Right renal cortex interstitium (tissue), 3 donors: ENCODE measurements at regions not wholly inside any gene's neighbourhood (a gene's known extent, or its start where the extent isn't known, plus 50 kb on each side); places are given as distances from the start of the nearest gene placed in this dataset.
A peak's percentile ranks its signal among the peaks of the same experiment; 100 is the strongest.

ENCODE experiments used
- DNase-seq, 3 donors: peaks; one replicate each; pipeline ENCODE4 v3.0.0-alpha.2; 2013; ENCODE audit warnings: low read depth in 3 of 3, low spot score in 2 of 3

- DNase-seq, result no peak
These were observed 344.3 kb upstream of the ARRDC3 start for GRCh38 chr5:91727463-91727862.

DNA sequence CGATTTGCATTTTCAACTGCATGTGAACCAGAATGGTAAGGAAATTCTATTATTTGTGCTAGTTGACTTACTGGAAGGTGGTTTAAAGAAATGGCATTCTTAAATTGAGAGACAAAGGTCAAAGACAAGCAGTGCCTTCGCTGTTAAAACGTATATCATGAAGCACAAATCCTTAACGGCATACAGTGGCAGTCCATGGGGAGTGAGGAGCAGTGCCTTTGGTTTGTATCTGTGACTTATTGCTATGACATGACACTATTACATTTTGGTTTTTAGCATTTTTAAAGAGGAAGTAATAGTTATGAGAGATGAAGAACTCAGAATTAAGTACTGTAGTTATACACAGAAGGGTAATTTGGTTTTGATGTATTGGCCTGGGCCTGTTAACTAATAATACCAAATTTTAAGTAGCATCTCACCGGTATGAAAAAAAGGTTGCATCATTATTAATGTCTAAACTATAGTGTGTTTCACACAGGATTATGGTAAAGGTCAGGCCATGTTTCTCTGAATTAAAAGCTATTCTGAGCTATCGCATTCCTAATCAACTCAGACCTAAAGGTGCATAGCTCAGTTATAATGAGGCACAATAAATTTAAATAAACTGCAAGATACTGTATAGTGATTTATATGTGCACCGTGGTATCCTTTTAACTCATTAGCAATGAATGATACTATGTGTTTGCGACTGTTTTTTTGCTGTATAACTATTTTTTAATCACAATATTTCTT lies 339.8 kb upstream of the ARRDC3 start:
- DNase-seq, result no peak

- no peak for DNase-seq
These were observed 329.6 kb upstream of the ARRDC3 start for GRCh38 chr5:91712718-91713117.

DNA sequence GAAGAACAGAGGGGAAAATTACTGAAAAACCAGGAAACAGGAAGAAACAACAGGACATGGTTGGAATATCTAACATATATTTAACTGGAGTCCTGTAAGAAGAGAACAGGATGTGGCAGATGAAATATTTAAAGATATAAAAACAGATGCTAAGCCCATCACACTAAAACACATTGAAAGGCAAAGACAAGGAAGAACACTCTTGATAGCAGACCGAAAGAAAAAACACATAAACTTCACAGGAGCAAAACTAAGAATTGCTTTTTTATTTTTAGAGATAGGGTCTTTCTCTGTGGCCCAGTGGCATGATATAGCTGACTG lies 324.4 kb upstream of the ARRDC3 start:
- no peak for DNase-seq

GRCh38 chr5:91706785-91707520 lies 323.8 kb upstream of the ARRDC3 start:
- no peak for DNase-seq

- no peak for DNase-seq
These were observed 320.0 kb upstream of the ARRDC3 start for GRCh38 chr5:91703128-91703527.

GRCh38 chr5:91699429-91699828 lies 316.3 kb upstream of the ARRDC3 start:
- no peak for DNase-seq

- DNase-seq, result no peak
These were observed 308.5 kb upstream of the ARRDC3 start for GRCh38 chr5:91691592-91691991.

DNA sequence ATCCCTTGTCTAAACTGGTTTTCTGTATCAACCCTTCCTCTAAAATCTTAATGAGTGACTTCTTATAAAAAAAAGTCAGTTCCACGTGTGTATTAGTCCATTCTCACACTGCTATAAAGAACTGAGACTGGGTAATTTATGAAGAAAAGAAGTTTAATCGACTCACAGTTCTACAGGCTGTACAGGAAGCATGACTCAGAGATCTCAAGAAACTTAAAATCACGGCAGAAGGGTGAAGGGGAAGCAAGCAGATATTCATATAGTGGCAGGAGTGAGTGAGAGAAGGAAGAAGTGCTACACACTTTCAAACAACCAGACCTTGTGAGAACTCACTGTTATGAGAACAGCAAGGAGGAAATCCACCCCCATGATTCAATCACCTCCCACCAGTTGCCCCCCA lies 307.8 kb upstream of the ARRDC3 start:
- DNase-seq, result no peak

- DNase-seq, result no peak
These were observed 304.3 kb upstream of the ARRDC3 start for GRCh38 chr5:91687430-91687829.

DNA sequence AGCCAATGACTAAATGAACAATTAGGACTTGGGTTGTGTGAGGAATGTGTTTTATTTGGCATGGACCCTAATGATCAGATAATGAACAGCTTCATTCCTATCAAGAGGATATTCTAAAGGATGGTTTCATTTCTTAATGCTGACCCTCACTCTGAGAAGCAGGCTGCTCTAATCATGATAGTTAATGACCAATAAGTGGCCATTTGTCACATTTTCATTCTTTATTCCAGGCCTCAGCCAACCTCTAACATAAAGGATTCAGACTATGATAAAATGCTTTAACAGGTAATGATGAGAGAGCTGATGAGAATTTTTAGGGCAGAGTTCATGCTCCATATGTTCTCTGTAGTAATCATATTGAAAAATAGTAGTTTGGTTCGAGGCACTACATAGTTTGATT lies 301.5 kb upstream of the ARRDC3 start:
- no peak for DNase-seq

DNA sequence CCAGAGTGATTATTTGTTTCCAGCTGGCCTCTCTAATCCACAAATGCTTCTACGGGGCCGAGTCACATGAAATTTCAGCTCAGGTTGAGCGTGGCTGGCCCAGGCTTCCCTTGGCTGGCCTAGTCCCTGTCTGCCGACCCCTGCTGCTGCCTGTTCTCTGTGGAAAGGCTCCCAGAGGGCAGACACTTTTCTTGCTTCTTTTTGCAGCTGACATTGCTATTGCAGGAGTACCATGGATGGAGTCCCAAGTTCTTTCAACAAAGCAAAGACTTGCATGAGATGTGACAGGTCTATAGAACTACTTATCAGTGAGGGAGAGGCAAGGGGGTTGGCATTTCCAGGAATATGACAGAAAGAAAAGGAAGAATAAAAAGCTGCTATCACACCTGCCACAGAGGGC lies 287.4 kb upstream of the ARRDC3 start:
- no peak for DNase-seq

DNA sequence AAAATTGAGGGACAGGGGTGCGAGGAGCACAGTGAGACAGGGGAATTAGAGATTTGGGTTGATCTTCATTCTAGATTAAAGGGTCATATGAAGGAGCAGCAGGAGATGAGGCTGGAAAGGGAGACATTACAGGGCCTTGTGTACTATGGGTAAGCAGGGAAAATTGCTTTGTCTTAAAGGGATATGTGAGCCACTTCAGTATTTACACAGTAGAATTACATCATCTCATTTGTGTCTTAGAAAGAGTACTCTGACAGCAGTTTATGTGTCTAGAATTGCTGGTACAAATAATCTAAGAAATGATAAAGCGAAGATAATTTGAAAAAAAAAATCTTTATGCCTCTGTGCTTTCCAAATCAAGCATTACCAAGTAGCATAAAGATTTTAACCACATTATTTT lies 287.0 kb upstream of the ARRDC3 start:
- DNase-seq, result no peak

GRCh38 chr5:91668261-91668660 lies 285.1 kb upstream of the ARRDC3 start:
- DNase-seq, result no peak

DNA sequence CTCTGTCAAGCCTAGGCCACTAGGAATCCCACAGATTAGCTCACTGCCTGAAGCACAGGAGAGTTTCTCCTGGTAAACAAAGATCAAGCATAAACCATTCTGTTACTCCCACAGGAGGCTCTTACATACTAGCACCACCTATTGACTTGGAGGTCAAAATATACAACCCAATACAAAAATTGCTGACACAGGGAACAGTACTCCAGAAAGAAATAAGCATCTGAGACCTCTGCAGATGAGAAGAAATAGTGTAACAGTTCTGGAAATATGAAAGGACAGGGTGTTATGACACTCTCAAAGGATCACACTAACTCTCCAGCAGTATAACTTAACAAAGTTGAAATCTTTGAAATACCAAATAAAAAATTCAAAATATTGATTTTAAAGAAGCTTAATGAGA lies 269.6 kb upstream of the ARRDC3 start:
- DNase-seq, result no peak

- no peak for DNase-seq
These were observed 268.6 kb upstream of the ARRDC3 start for GRCh38 chr5:91651704-91652103.

- no peak for DNase-seq
These were observed 262.2 kb upstream of the ARRDC3 start for GRCh38 chr5:91645347-91645746.

DNA sequence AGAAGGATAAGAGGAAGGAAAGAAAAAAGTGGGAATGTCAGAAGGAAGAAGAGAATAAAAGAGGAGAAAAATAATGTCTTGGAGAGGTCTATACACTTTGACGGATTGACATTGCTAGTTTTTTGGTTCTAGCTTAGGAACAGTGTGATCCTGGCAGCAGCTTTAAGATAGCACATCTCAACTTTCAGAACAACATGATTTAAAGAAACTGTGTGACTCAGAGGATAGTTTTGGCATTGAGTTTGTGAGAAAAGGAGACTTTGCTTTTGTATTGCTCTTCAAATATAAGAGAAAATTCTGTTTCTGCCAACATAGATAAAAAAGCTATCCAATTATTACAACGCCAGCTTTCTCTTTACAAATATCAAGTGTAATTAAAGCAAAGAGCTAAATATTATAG lies 260.7 kb upstream of the ARRDC3 start:
- DNase-seq, result no peak

GRCh38 chr5:91642581-91642980 lies 259.5 kb upstream of the ARRDC3 start:
- no peak for DNase-seq

GRCh38 chr5:91641730-91642350 lies 258.7 kb upstream of the ARRDC3 start:
- peak; percentile 24 to 40 (median 27) for DNase-seq

GRCh38 chr5:91639744-91640143 lies 256.6 kb upstream of the ARRDC3 start:
- DNase-seq, result no peak

- DNase-seq, result no peak
These were observed 254.9 kb upstream of the ARRDC3 start for GRCh38 chr5:91638010-91638409.
